Liver (tissue), 8 donors: ENCODE measurements at regions not wholly inside any gene's neighbourhood (a gene's known extent, or its start where the extent isn't known, plus 50 kb on each side); places are given as distances from the start of the nearest gene placed in this dataset.

Source experiments
- DNase-seq: peaks from one replicate; pipeline ENCODE4 v3.0.0-alpha.2; 2017; ENCODE audit warnings: low spot score
- H3K27ac ChIP-seq, 2 donors: one replicate each; pipeline ENCODE4 v1.7.0; 2013; ENCODE audit warnings: inconsistent platforms in 2 of 2, low read length in 2 of 2, control low read depth in 1 of 2, low read depth in 1 of 2, mild to moderate bottlenecking in 1 of 2
- H3K27me3 ChIP-seq, 4 donors: one replicate each; pipeline versions ENCODE4 v1.6.1 to v1.7.0; 2013; ENCODE audit warnings: low read length in 3 of 4, inconsistent platforms in 1 of 4, mild to moderate bottlenecking in 1 of 4, moderate library complexity in 1 of 4; ENCODE audit not compliant: control insufficient read depth in 4 of 4, insufficient read depth in 4 of 4
- H3K36me3 ChIP-seq, 4 donors: one replicate each; pipeline versions ENCODE4 v1.6.1 to v1.7.0; 2013; ENCODE audit warnings: low read length in 3 of 4, mild to moderate bottlenecking in 3 of 4, low read depth in 1 of 4, moderate library complexity in 1 of 4; ENCODE audit not compliant: control insufficient read depth in 4 of 4, insufficient read depth in 3 of 4
- H3K4me1 ChIP-seq, 4 donors: one replicate each; pipeline versions ENCODE4 v1.6.1 to v1.7.0; 2013; ENCODE audit warnings: low read length in 3 of 4, mild to moderate bottlenecking in 3 of 4, moderate library complexity in 1 of 4; ENCODE audit not compliant: control insufficient read depth in 4 of 4, insufficient read depth in 4 of 4
- H3K4me3 ChIP-seq, 3 donors: one replicate each; pipeline versions ENCODE4 v1.6.1 to v1.7.0; 2013; ENCODE audit warnings: low read length in 3 of 3, control low read depth in 1 of 3, low read depth in 1 of 3, mild to moderate bottlenecking in 1 of 3
- H3K9ac ChIP-seq, 2 donors: one replicate each; pipeline ENCODE4 v1.7.0; 2013; ENCODE audit warnings: low read length in 2 of 2, mild to moderate bottlenecking in 2 of 2, moderate library complexity in 2 of 2, control low read depth in 1 of 2, low read depth in 1 of 2
- H3K9me3 ChIP-seq, 4 donors: one replicate each; pipeline versions ENCODE4 v1.6.1 to v1.7.0; 2013; ENCODE audit warnings: low read length in 3 of 4; ENCODE audit not compliant: control insufficient read depth in 4 of 4
- EGR1 ChIP-seq, 2 donors: IDR thresholded peaks; 2 replicates each; pipeline ENCODE4 v1.6.1; 2016 to 2018; ENCODE audit warnings: antibody characterized with exemption in 2 of 2, low read depth in 2 of 2
- FOXA1 ChIP-seq: IDR thresholded peaks from 2 replicates; pipeline ENCODE4 v1.6.1; 2016; ENCODE audit warnings: antibody characterized with exemption
- FOXA2 ChIP-seq: IDR thresholded peaks from 2 replicates; pipeline ENCODE4 v1.6.1; 2016; ENCODE audit warnings: antibody characterized with exemption
- GABPA ChIP-seq, 2 donors: IDR thresholded peaks in 1 of 2; conservative IDR thresholded peaks in 1 of 2; 2 replicates each; pipeline ENCODE4 v1.6.1; 2016; ENCODE audit warnings: antibody characterized with exemption in 2 of 2, mild to moderate bottlenecking in 1 of 2, moderate library complexity in 1 of 2
- HNF4G ChIP-seq: IDR thresholded peaks from 2 replicates; pipeline ENCODE4 v1.6.1; 2016; ENCODE audit warnings: antibody characterized with exemption
- JUND ChIP-seq, 2 donors: IDR thresholded peaks; 2 replicates each; pipeline ENCODE4 v1.6.1; 2016; ENCODE audit warnings: antibody characterized with exemption in 2 of 2
- NR2F2 ChIP-seq: IDR thresholded peaks from 2 replicates; pipeline ENCODE4 v1.6.1; 2016; ENCODE audit warnings: antibody characterized with exemption
- RAD21 ChIP-seq, 2 donors: IDR thresholded peaks; 2 replicates each; pipeline ENCODE4 v1.6.1; 2016; ENCODE audit warnings: antibody characterized with exemption in 2 of 2, mild to moderate bottlenecking in 2 of 2
- RXRA ChIP-seq, 2 donors: IDR thresholded peaks; 2 replicates each; pipeline ENCODE4 v1.6.1; 2017 to 2018; ENCODE audit warnings: antibody characterized with exemption in 2 of 2, mild to moderate bottlenecking in 1 of 2
- SP1 ChIP-seq: IDR thresholded peaks from 2 replicates; pipeline ENCODE4 v1.6.1; 2018; ENCODE audit warnings: antibody characterized with exemption, mild to moderate bottlenecking
- TAF1 ChIP-seq: conservative IDR thresholded peaks from 2 replicates; pipeline ENCODE4 v1.6.1; 2016; ENCODE audit warnings: antibody characterized with exemption, mild to moderate bottlenecking
- YY1 ChIP-seq: IDR thresholded peaks from 2 replicates; pipeline ENCODE4 v1.6.1; 2016; ENCODE audit warnings: antibody characterized with exemption, mild to moderate bottlenecking
- WGBS: extraction: QIAGEN DNeasy Blood & Tissue Kit; methylation state at CpG from one replicate; pipeline ENCODE4 v1.1.7; 2013; 5-methylcytosine and 5-hydroxymethylcytosine counted together
- TF ChIP-seq, protein P1 (sequence below): fragments of 150-350 bp; IDR thresholded peaks from 2 replicates; pipeline ENCODE4 v1.5.1; 2017; ENCODE audit warnings: improper control_type of control experiment, low read depth, low read length; ENCODE audit not compliant: missing input control
- TF ChIP-seq, protein P2 (sequence below): IDR thresholded peaks from 2 replicates; pipeline ENCODE4 v1.6.1; 2016; ENCODE audit warnings: antibody characterized with exemption
- TF ChIP-seq, protein P3 (sequence below): IDR thresholded peaks from 2 replicates; pipeline ENCODE4 v1.6.1; 2016; ENCODE audit warnings: antibody characterized with exemption, mild to moderate bottlenecking
- TF ChIP-seq, protein P4 (sequence below): IDR thresholded peaks from 2 replicates; pipeline ENCODE4 v1.6.1; 2016; ENCODE audit warnings: antibody characterized with exemption
- TF ChIP-seq, protein P5 (sequence below): IDR thresholded peaks from 2 replicates; pipeline ENCODE4 v1.6.1; 2016; ENCODE audit warnings: antibody characterized with exemption
- donor health status: healthy.
- donor health status: healthy.
- donor health status: healthy.
- donor health status: healthy.
- donor health status: healthy.

DNA sequence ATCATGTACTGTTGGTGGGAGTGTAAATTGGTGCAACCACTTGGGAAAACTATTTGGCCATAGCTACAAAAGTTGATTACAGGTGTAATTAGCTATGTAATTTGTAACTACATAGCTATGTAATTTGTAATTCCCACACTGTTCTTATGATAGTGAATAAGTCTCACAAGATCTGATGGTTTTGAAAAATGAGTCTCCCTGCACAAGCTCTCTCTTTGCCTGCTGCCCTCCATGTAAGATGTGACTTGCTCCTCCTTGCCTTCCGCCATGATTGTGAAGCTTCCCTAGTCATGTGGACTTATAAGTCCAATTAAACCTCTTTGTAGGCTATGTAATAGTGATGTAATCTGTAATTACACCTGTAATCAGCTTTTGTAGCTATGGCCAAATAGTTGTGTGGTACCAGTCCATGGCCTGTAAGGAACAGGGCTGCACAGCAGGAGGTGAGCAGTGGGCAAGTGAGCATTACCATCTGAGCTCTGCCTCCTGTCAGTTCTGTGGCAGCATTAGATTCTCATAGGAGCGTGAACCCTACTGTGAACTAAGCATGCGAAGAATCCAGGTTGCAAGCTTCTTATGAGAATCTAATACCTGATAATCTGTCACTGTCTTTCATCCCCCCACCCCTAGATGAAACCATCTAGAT lies 133.7 kb upstream of the COPS8 start:
- no peak overlapping the region for H3K27ac ChIP-seq
- no peak overlapping the region for H3K9ac ChIP-seq
- no peaks in the 10 kb centered on the region for H3K9me3 ChIP-seq
- WGBS: 96% methylated on average over 3 of the region's 3 CpGs
- no peaks in the 10 kb centered on the region for H3K4me1 ChIP-seq
- H3K27me3 ChIP-seq: no peaks in the 10 kb centered on the region
- H3K4me3 ChIP-seq: no peak overlapping the region
- TF ChIP-seq, protein P1, sequence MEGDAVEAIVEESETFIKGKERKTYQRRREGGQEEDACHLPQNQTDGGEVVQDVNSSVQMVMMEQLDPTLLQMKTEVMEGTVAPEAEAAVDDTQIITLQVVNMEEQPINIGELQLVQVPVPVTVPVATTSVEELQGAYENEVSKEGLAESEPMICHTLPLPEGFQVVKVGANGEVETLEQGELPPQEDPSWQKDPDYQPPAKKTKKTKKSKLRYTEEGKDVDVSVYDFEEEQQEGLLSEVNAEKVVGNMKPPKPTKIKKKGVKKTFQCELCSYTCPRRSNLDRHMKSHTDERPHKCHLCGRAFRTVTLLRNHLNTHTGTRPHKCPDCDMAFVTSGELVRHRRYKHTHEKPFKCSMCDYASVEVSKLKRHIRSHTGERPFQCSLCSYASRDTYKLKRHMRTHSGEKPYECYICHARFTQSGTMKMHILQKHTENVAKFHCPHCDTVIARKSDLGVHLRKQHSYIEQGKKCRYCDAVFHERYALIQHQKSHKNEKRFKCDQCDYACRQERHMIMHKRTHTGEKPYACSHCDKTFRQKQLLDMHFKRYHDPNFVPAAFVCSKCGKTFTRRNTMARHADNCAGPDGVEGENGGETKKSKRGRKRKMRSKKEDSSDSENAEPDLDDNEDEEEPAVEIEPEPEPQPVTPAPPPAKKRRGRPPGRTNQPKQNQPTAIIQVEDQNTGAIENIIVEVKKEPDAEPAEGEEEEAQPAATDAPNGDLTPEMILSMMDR: no peak
- no peak for TF ChIP-seq JUND (IDR thresholded peaks at IDR 0.05)
- no peak for TF ChIP-seq SP1
- no peak for TF ChIP-seq FOXA2
- no peak for TF ChIP-seq RXRA (IDR thresholded peaks at IDR 0.05)
- TF ChIP-seq, protein P2, sequence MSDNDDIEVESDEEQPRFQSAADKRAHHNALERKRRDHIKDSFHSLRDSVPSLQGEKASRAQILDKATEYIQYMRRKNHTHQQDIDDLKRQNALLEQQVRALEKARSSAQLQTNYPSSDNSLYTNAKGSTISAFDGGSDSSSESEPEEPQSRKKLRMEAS: no peak
- TF ChIP-seq RAD21 (IDR thresholded peaks at IDR 0.05): no peak
- no peak for TF ChIP-seq EGR1 (IDR thresholded peaks at IDR 0.05; ENCODE audit: low read depth in 2 of 2)
- TF ChIP-seq, protein P3, sequence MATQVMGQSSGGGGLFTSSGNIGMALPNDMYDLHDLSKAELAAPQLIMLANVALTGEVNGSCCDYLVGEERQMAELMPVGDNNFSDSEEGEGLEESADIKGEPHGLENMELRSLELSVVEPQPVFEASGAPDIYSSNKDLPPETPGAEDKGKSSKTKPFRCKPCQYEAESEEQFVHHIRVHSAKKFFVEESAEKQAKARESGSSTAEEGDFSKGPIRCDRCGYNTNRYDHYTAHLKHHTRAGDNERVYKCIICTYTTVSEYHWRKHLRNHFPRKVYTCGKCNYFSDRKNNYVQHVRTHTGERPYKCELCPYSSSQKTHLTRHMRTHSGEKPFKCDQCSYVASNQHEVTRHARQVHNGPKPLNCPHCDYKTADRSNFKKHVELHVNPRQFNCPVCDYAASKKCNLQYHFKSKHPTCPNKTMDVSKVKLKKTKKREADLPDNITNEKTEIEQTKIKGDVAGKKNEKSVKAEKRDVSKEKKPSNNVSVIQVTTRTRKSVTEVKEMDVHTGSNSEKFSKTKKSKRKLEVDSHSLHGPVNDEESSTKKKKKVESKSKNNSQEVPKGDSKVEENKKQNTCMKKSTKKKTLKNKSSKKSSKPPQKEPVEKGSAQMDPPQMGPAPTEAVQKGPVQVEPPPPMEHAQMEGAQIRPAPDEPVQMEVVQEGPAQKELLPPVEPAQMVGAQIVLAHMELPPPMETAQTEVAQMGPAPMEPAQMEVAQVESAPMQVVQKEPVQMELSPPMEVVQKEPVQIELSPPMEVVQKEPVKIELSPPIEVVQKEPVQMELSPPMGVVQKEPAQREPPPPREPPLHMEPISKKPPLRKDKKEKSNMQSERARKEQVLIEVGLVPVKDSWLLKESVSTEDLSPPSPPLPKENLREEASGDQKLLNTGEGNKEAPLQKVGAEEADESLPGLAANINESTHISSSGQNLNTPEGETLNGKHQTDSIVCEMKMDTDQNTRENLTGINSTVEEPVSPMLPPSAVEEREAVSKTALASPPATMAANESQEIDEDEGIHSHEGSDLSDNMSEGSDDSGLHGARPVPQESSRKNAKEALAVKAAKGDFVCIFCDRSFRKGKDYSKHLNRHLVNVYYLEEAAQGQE: no peak
- no peak for TF ChIP-seq NR2F2
- no peak for TF ChIP-seq YY1
- TF ChIP-seq, protein P4, sequence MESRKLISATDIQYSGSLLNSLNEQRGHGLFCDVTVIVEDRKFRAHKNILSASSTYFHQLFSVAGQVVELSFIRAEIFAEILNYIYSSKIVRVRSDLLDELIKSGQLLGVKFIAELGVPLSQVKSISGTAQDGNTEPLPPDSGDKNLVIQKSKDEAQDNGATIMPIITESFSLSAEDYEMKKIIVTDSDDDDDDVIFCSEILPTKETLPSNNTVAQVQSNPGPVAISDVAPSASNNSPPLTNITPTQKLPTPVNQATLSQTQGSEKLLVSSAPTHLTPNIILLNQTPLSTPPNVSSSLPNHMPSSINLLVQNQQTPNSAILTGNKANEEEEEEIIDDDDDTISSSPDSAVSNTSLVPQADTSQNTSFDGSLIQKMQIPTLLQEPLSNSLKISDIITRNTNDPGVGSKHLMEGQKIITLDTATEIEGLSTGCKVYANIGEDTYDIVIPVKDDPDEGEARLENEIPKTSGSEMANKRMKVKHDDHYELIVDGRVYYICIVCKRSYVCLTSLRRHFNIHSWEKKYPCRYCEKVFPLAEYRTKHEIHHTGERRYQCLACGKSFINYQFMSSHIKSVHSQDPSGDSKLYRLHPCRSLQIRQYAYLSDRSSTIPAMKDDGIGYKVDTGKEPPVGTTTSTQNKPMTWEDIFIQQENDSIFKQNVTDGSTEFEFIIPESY: no peak
- no peak for TF ChIP-seq HNF4G
- TF ChIP-seq FOXA1: no peak
- TF ChIP-seq TAF1: no peak
- TF ChIP-seq GABPA (IDR thresholded peaks at IDR 0.05 in 1 of 2, conservative IDR thresholded peaks at IDR 0.05 in 1 of 2): no peak
- TF ChIP-seq, protein P5, sequence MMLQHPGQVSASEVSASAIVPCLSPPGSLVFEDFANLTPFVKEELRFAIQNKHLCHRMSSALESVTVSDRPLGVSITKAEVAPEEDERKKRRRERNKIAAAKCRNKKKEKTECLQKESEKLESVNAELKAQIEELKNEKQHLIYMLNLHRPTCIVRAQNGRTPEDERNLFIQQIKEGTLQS: no peak
- H3K36me3 ChIP-seq: no peaks in the 10 kb centered on the region
- DNase-seq: no peak
